ENCODE measurements at regions not wholly inside any gene's neighbourhood (a gene's known extent, or its start where the extent isn't known, plus 50 kb on each side); places are given as distances from the start of the nearest gene placed in this dataset.

DNA sequence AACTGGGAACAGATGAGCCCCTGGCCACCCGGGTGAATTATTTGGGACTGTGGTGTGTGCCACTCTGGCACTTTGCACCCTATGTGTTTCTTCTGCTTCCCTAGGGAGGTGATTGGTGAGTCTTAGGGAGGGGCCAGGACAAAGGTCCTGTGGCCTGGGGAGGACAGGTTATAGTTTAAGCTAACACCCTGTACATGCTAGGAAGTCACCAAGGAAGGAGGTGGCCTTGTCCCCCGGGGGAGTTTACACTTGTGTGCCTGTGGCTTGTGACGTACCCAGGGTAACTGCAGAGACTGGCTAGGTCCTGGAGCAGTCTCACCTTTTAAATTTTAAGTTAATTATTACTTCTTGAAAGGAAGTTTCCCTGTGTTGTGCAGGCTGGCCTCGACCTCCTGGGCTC, 196.2 kb downstream of the BAMBI start:
- no peaks in the 10 kb centered on the region for H3K36me3 ChIP-seq (ENCODE audit: control insufficient read depth in 4 of 4, insufficient read depth in 3 of 4, low read depth in 1 of 4, low read length in 3 of 4)
- H3K27ac ChIP-seq (ENCODE audit: low read depth in 1 of 2, low read length in 2 of 2), result no peak overlapping the region
- TF ChIP-seq, protein P1, sequence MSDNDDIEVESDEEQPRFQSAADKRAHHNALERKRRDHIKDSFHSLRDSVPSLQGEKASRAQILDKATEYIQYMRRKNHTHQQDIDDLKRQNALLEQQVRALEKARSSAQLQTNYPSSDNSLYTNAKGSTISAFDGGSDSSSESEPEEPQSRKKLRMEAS (IDR thresholded peaks at IDR 0.05), result no peak
- TF ChIP-seq TAF1 (conservative IDR thresholded peaks at IDR 0.05) (no peak), HNF4G (IDR thresholded peaks at IDR 0.05) (peak; percentile 71), REST (IDR thresholded peaks at IDR 0.05) (no peak), HNF4A (conservative IDR thresholded peaks at IDR 0.05) (peak; percentile 71 to 93), SP1 (IDR thresholded peaks at IDR 0.05) (peak; percentile 91), EGR1 (IDR thresholded peaks at IDR 0.05; ENCODE audit: low read depth in 2 of 2) (no peak), RXRA (IDR thresholded peaks at IDR 0.05) (peak; percentile 51 to 75), CTCF (IDR thresholded peaks at IDR 0.05; ENCODE audit: low read depth, low read length, missing input control) (no peak), YY1 (IDR thresholded peaks at IDR 0.05) (no peak), RAD21 (IDR thresholded peaks at IDR 0.05) (peak in 1 of 2 donors; percentile 20), FOXA1 (IDR thresholded peaks at IDR 0.05) (no peak), NR2F2 (IDR thresholded peaks at IDR 0.05) (peak; percentile 35), JUND (IDR thresholded peaks at IDR 0.05) (peak; percentile 30 to 45), FOXA2 (IDR thresholded peaks at IDR 0.05) (no peak), GABPA (IDR thresholded peaks at IDR 0.05 in 1 of 2, conservative IDR thresholded peaks at IDR 0.05 in 1 of 2) (no peak)
- TF ChIP-seq, protein P2, sequence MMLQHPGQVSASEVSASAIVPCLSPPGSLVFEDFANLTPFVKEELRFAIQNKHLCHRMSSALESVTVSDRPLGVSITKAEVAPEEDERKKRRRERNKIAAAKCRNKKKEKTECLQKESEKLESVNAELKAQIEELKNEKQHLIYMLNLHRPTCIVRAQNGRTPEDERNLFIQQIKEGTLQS (IDR thresholded peaks at IDR 0.05), result peak; percentile 21
- TF ChIP-seq, protein P3, sequence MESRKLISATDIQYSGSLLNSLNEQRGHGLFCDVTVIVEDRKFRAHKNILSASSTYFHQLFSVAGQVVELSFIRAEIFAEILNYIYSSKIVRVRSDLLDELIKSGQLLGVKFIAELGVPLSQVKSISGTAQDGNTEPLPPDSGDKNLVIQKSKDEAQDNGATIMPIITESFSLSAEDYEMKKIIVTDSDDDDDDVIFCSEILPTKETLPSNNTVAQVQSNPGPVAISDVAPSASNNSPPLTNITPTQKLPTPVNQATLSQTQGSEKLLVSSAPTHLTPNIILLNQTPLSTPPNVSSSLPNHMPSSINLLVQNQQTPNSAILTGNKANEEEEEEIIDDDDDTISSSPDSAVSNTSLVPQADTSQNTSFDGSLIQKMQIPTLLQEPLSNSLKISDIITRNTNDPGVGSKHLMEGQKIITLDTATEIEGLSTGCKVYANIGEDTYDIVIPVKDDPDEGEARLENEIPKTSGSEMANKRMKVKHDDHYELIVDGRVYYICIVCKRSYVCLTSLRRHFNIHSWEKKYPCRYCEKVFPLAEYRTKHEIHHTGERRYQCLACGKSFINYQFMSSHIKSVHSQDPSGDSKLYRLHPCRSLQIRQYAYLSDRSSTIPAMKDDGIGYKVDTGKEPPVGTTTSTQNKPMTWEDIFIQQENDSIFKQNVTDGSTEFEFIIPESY (IDR thresholded peaks at IDR 0.05), result no peak
- no peak overlapping the region for H3K4me3 ChIP-seq (ENCODE audit: low read depth in 1 of 3, low read length in 3 of 3)
- H3K27me3 ChIP-seq (ENCODE audit: control insufficient read depth in 4 of 4, insufficient read depth in 4 of 4, low read length in 3 of 4), result no peaks in the 10 kb centered on the region
- 33% methylated on average over 4 of the region's 4 CpGs for WGBS
- no peaks in the 10 kb centered on the region for H3K9me3 ChIP-seq (ENCODE audit: control insufficient read depth in 4 of 4, low read length in 3 of 4)
- H3K4me1 ChIP-seq (ENCODE audit: control insufficient read depth in 4 of 4, insufficient read depth in 4 of 4, low read length in 3 of 4), result peaks cover 0 to 7% (median 6%) of the 10 kb centered on the region in 4 donors
- no peak overlapping the region for H3K9ac ChIP-seq (ENCODE audit: low read depth in 1 of 2, low read length in 2 of 2)
- DNase-seq (ENCODE audit: low spot score), result no peak
